SU-DHL-6 (cell line): ENCODE measurements at regions not wholly inside any gene's neighbourhood (a gene's known extent, or its start where the extent isn't known, plus 50 kb on each side); places are given as distances from the start of the nearest gene placed in this dataset.

Experiments used
- H2AFZ ChIP-seq: fragments of 200-600 bp; sonication (generic); 2 replicates; pipeline ENCODE4 v1.6.1; 2014; ENCODE audit warnings: low read depth, mild to moderate bottlenecking, moderate library complexity, mixed read lengths, antibody characterized with exemption, low read length; ENCODE audit not compliant: severe bottlenecking
- H3F3A ChIP-seq: fragments of 200-600 bp; shearing (Covaris generic); 2 replicates; pipeline ENCODE4 v1.6.0; 2016; ENCODE audit warnings: antibody characterized with exemption, mild to moderate bottlenecking; ENCODE audit not compliant: insufficient read depth
- H3K27ac ChIP-seq: fragments of 200-600 bp; sonication (generic); 2 replicates; pipeline ENCODE4 v1.5.1; 2016; ENCODE audit warnings: low read depth, mild to moderate bottlenecking, low read length, moderate library complexity, mixed read lengths
- H3K27me3 ChIP-seq: fragments of 200-600 bp; sonication (generic), shearing (Covaris generic); 2 replicates; pipeline ENCODE4 v1.6.0; 2014; ENCODE audit warnings: mild to moderate bottlenecking, low read length
- H3K36me3 ChIP-seq: fragments of 200-600 bp; sonication (generic); 2 replicates; pipeline ENCODE4 v1.6.1; 2014; ENCODE audit warnings: mild to moderate bottlenecking, low read length, mixed read lengths
- H3K4me2 ChIP-seq: fragments of 300-600, 200-600 bp; shearing (Covaris generic), sonication (generic); 2 replicates; pipeline ENCODE4 v1.6.0; 2014; ENCODE audit warnings: low read length, low read depth, mild to moderate bottlenecking; ENCODE audit not compliant: poor library complexity, severe bottlenecking
- H3K4me3 ChIP-seq: fragments of 200-600 bp; sonication (generic); 2 replicates; pipeline ENCODE4 v1.5.1; 2014; ENCODE audit warnings: antibody characterized with exemption, low read length, mild to moderate bottlenecking, mixed read lengths; ENCODE audit not compliant: insufficient read depth, poor library complexity, severe bottlenecking
- H3K79me2 ChIP-seq: fragments of 200-600 bp; sonication (generic); 2 replicates; pipeline ENCODE4 v1.6.1; 2014; ENCODE audit warnings: mild to moderate bottlenecking, low read length, moderate library complexity; ENCODE audit not compliant: insufficient read depth
- H3K9ac ChIP-seq: fragments of 200-600 bp; sonication (generic); 2 replicates; pipeline ENCODE4 v1.7.0; 2014; ENCODE audit warnings: mild to moderate bottlenecking, low read length
- H3K9me2 ChIP-seq: fragments of 200-600 bp; sonication (generic); replicated peaks from 2 replicates; pipeline ENCODE4 v1.6.1; 2014; ENCODE audit warnings: low read length; ENCODE audit not compliant: insufficient read depth
- H3K9me3 ChIP-seq: fragments of 200-600 bp; sonication (generic); 2 replicates; pipeline ENCODE4 v1.6.1; 2014; ENCODE audit warnings: low read length, mixed read lengths; ENCODE audit not compliant: insufficient read depth
- H4K20me1 ChIP-seq: fragments of 200-600 bp; sonication (generic); 2 replicates; pipeline ENCODE4 v1.6.1; 2014; ENCODE audit warnings: low read depth, mild to moderate bottlenecking, antibody characterized with exemption, low read length, moderate library complexity, mixed read lengths
- CTCF ChIP-seq: fragments of 200-600 bp; sonication (generic); IDR thresholded peaks from one replicate; pipeline ENCODE4 v1.5.1; 2017; ENCODE audit warnings: antibody characterized with exemption, mild to moderate bottlenecking, low read length, moderate library complexity; ENCODE audit not compliant: insufficient read depth, poor library complexity, severe bottlenecking
- EZH2phosphoT487 ChIP-seq: fragments of 200-600 bp; sonication (generic), shearing (Covaris generic); conservative IDR thresholded peaks from 2 replicates; pipeline ENCODE4 v1.6.1; 2018; ENCODE audit warnings: mild to moderate bottlenecking, antibody characterized with exemption, low read length, moderate library complexity, mixed read lengths

DNA sequence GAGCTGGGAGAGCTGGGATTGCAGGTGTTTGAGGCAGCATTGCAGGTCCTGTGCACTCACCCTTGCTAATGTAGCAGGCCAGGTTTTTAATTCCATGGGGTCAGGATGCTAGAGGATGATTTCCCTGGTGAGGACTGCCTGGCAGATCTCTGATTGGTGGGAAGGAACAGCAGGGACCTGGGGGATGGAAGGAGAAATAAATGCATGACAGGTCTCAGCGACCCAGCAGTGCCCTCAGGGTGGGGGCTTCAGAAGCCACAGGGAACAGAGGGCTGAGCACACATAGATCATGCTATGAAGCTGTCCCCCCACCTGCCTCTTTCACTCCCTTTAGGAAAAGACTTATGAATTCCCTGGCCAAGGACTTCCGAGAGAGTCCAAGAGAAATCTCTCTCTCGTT lies 255.5 kb upstream of the N4BP1 start:
- no peaks in the 10 kb centered on the region for H3K9me2 ChIP-seq
- no peaks in the 10 kb centered on the region for H3K27me3 ChIP-seq
- TF ChIP-seq EZH2phosphoT487 (no peak), CTCF (no peak)
- H2AFZ ChIP-seq: no peak overlapping the region
- no peak overlapping the region for H3K9ac ChIP-seq
- no peak overlapping the region for H3K4me3 ChIP-seq
- no peaks in the 10 kb centered on the region for H4K20me1 ChIP-seq
- H3K27ac ChIP-seq: no peak overlapping the region
- H3K9me3 ChIP-seq: peaks cover 5% of the 10 kb centered on the region; the same call in 1 of the 2 replicates
- no peak overlapping the region for H3K4me2 ChIP-seq
- no peaks in the 10 kb centered on the region for H3F3A ChIP-seq
- peaks cover 5% of the 10 kb centered on the region; the same call in 1 of the 2 replicates for H3K36me3 ChIP-seq
- no peaks in the 10 kb centered on the region for H3K79me2 ChIP-seq

DNA sequence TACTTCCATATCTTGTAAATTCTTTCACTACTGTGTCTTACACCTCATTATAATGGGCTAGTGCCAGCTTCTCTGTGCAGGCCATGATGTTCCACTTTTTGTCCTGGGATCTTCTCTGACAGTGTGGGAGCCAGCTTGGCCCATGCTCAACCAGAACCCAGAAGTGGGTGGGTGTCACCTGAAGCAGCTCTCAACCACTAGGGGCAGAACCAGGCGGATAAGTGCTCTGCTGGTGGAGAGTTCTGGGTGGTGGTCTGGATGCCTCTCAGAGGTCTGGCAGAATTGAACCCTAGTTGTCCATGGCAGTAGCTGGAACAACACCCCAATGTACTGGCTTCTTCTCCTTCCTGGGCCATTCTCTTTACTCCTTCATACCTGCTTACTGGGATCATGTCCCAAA lies 254.1 kb upstream of the N4BP1 start:
- H3K9ac ChIP-seq: no peak overlapping the region
- no peaks in the 10 kb centered on the region for H3K79me2 ChIP-seq
- H4K20me1 ChIP-seq: no peaks in the 10 kb centered on the region
- H3K27ac ChIP-seq: no peak overlapping the region
- H3K4me3 ChIP-seq: no peak overlapping the region
- TF ChIP-seq CTCF (peak; percentile 22), EZH2phosphoT487 (no peak)
- peaks cover 5% of the 10 kb centered on the region; the same call in 1 of the 2 replicates for H3K36me3 ChIP-seq
- H3K9me2 ChIP-seq: no peaks in the 10 kb centered on the region
- H3K9me3 ChIP-seq: peaks cover 5% of the 10 kb centered on the region; the same call in 1 of the 2 replicates
- H3K27me3 ChIP-seq: no peaks in the 10 kb centered on the region
- H3K4me2 ChIP-seq: no peak overlapping the region
- no peaks in the 10 kb centered on the region for H3F3A ChIP-seq
- H2AFZ ChIP-seq: no peak overlapping the region

DNA sequence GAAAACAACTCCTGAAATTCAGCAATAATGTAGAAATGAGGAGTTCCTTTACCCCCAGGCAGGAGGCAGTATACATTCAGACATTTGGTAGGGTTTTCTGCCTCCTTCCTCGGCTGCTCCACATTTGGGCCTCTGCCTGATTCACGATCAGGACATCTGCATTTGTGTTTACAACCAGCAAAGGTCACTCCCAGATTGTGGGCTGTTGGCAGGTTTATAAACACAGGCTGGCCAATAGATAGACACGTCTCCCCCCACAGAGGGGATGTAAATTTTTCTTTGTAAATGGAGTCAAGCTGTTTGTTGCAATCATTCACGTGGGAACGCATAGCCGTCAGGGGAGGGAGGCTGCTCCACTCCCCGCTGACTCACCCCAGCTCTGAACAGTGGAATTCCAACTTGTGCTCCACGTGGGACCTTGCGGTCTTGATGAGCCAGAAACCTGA lies 252.1 kb upstream of the N4BP1 start:
- Histone ChIP-seq H3K27ac (no peak overlapping the region; the same call in 1 of the 2 replicates), H3K27me3 (no peaks in the 10 kb centered on the region), H3K9me3 (peaks cover 5% of the 10 kb centered on the region; the same call in 1 of the 2 replicates), H3F3A (no peaks in the 10 kb centered on the region), H4K20me1 (no peaks in the 10 kb centered on the region), H3K9ac (no peak overlapping the region), H3K79me2 (no peaks in the 10 kb centered on the region), H3K9me2 (no peaks in the 10 kb centered on the region), H2AFZ (peak overlapping the region; percentile 74), H3K4me3 (no peak overlapping the region), H3K36me3 (peaks cover 5% of the 10 kb centered on the region; the same call in 1 of the 2 replicates), H3K4me2 (no peak overlapping the region)
- no peak for TF ChIP-seq EZH2phosphoT487
- no peak for TF ChIP-seq CTCF
